HepG2 (cell line): ENCODE measurements at regions not wholly inside any gene's neighbourhood (a gene's known extent, or its start where the extent isn't known, plus 50 kb on each side); places are given as distances from the start of the nearest gene placed in this dataset.

Experiments used
- ATAC-seq: fragments of 200-7000 bp; cut with Tn5 transposase; 3 replicates; pipeline ENCODE4 v1.9.1; 2020; ENCODE audit warnings: mild to moderate bottlenecking, moderate library complexity
- BruUV-seq: library from RNA; stranded (reverse); fragments of 400-500 nt; replicated peaks from 2 replicates; lab custom pipeline; 2021; lab: Mats Ljungman, UMichigan
- CTCF ChIA-PET: fragments of 300-600 bp; formaldehyde crosslinking; extraction: SDS; loops from one replicate; lab custom pipeline; 2021; ENCODE audit warnings: low total read pairs, inconsistent platforms, low intra/inter-chr PET ratio; lab: Yijun Ruan, JAX
- POLR2A ChIA-PET: fragments of 350-600 bp; sonication (Branson Sonifier 250); formaldehyde crosslinking; loops from one replicate; lab custom pipeline; 2020; ENCODE audit warnings: antibody characterized with exemption, inconsistent platforms; lab: Yijun Ruan, JAX
- DNase-seq: peaks from one replicate; pipeline ENCODE4 v3.0.0-alpha.2; 2015; ENCODE audit warnings: low spot score
- FAIRE-seq: peaks from 3 replicates; lab custom pipeline; 2011; peaks lifted over from hg19 to GRCh38; lab: Jason Lieb, UNC
- H2AFZ ChIP-seq: one replicate; pipeline ENCODE4 v1.6.1; 2011; ENCODE audit warnings: low read length, inconsistent platforms
- H3K27ac ChIP-seq: fragments of 300-600 bp; 3 replicates; pipeline ENCODE4 v1.8.0; 2011; ENCODE audit warnings: mixed run types, mild to moderate bottlenecking, mixed read lengths, low read length, inconsistent platforms; ENCODE audit not compliant: insufficient read depth; ENCODE audit errors: extremely low read length
- H3K27me3 ChIP-seq, 2 experiments: fragments of 200-600 bp in 1 of 2; 2 replicates in 1 of 2; 3 replicates in 1 of 2; pipeline versions ENCODE4 v1.6.0 to v1.8.0; 2011; ENCODE audit warnings: low read length in 2 of 2, mild to moderate bottlenecking in 2 of 2, moderate library complexity in 2 of 2, inconsistent platforms in 1 of 2; ENCODE audit not compliant: insufficient read depth in 2 of 2, control insufficient read depth in 1 of 2
- H3K36me3 ChIP-seq, 2 experiments: fragments of 200-600 bp in 1 of 2; replicated peaks in 1 of 2; 2 replicates in 1 of 2; 3 replicates in 1 of 2; pipeline versions ENCODE4 v1.5.1 to v1.8.0; 2011; ENCODE audit warnings: low read length in 2 of 2, inconsistent platforms in 1 of 2; ENCODE audit not compliant: insufficient read depth in 2 of 2, control insufficient read depth in 1 of 2
- H3K4me1 ChIP-seq: 2 replicates; pipeline ENCODE4 v1.5.1; 2012; ENCODE audit warnings: low read length, inconsistent platforms; ENCODE audit not compliant: insufficient read depth
- H3K4me2 ChIP-seq: 2 replicates; pipeline ENCODE4 v1.6.0; 2011; ENCODE audit warnings: low read depth, low read length, inconsistent platforms
- H3K4me3 ChIP-seq, 3 experiments: fragments of 200-600 bp in 1 of 3; sonication (generic), shearing (Covaris generic) in 1 of 3; replicated peaks in 1 of 3; 2 replicates each; pipeline ENCODE4 v1.5.1; 2011 to 2016; ENCODE audit warnings: low read length in 3 of 3, inconsistent platforms in 2 of 3, low read depth in 2 of 3, mild to moderate bottlenecking in 2 of 3, control low read depth in 1 of 3, mixed read lengths in 1 of 3; ENCODE audit not compliant: insufficient read depth in 1 of 3
- H3K79me2 ChIP-seq: one replicate; pipeline ENCODE4 v1.6.1; 2011; ENCODE audit warnings: low read length, inconsistent platforms; ENCODE audit not compliant: insufficient read depth
- H3K9ac ChIP-seq: 2 replicates; pipeline ENCODE4 v1.6.0; 2011; ENCODE audit warnings: mild to moderate bottlenecking, low read depth, low read length, inconsistent platforms; ENCODE audit not compliant: insufficient read depth
- H3K9me3 ChIP-seq: 2 replicates; pipeline ENCODE4 v1.5.1; 2012; ENCODE audit warnings: mild to moderate bottlenecking, low read length
- H4K20me1 ChIP-seq: 2 replicates; pipeline ENCODE4 v1.6.0; 2011; ENCODE audit warnings: inconsistent platforms, mild to moderate bottlenecking, low read length, moderate library complexity; ENCODE audit not compliant: insufficient read depth
- BRCA1 ChIP-seq: sonication (generic); formaldehyde crosslinking; IDR thresholded peaks from 2 replicates; pipeline ENCODE4 v1.4.0; 2020; ENCODE audit warnings: missing genetic modification reagents
- FOXM1 ChIP-seq: sonication (generic); formaldehyde crosslinking; IDR thresholded peaks from 2 replicates; pipeline ENCODE4 v1.5.0; 2020; ENCODE audit warnings: missing genetic modification reagents
- IKZF1 ChIP-seq: fragments of 450-650 bp; IDR thresholded peaks from 2 replicates; pipeline ENCODE4 v1.7.1; 2016
- MAFK ChIP-seq, 2 experiments: IDR thresholded peaks in 1 of 2; conservative IDR thresholded peaks in 1 of 2; 2 replicates each; pipeline ENCODE4 v1.6.1; 2011; ENCODE audit warnings: improper control_type of control experiment in 2 of 2, low read length in 2 of 2
- NFE2L1 ChIP-seq: sonication (generic); formaldehyde crosslinking; IDR thresholded peaks from 2 replicates; pipeline ENCODE4 v1.4.0; 2020; ENCODE audit warnings: missing genetic modification reagents, mild to moderate bottlenecking, borderline replicate concordance
- POLR2G ChIP-seq: fragments of 200-400 bp; formaldehyde crosslinking; IDR thresholded peaks from 2 replicates; pipeline ENCODE4 v1.6.1; 2018; ENCODE audit warnings: mild to moderate bottlenecking, low read depth, low read length, moderate library complexity
- PRMT3 ChIP-seq: sonication (generic); formaldehyde crosslinking; IDR thresholded peaks from 2 replicates; pipeline ENCODE4 v1.8.1; 2022; ENCODE audit warnings: low read depth, mild to moderate bottlenecking, moderate library complexity, missing genetic modification reagents, borderline replicate concordance
- SSRP1 ChIP-seq: IDR thresholded peaks from 2 replicates; pipeline ENCODE4 v1.6.1; 2016; ENCODE audit warnings: control low read depth
- TBL1XR1 ChIP-seq: fragments of 150-350 bp; IDR thresholded peaks from 2 replicates; pipeline ENCODE4 v1.6.1; 2014; ENCODE audit warnings: borderline replicate concordance, low read length; ENCODE audit not compliant: partially characterized antibody
- ZFP36L2 ChIP-seq: sonication (generic); formaldehyde crosslinking; IDR thresholded peaks from 2 replicates; pipeline ENCODE4 v1.4.0; 2020; ENCODE audit warnings: missing genetic modification reagents
- ZNF180 ChIP-seq: sonication (generic); formaldehyde crosslinking; IDR thresholded peaks from 2 replicates; pipeline ENCODE4 v1.4.0; 2020; ENCODE audit warnings: low read depth, missing genetic modification reagents, borderline replicate concordance
- ZNF20 ChIP-seq: sonication (generic); formaldehyde crosslinking; IDR thresholded peaks from 2 replicates; pipeline ENCODE4 v1.4.0; 2020; ENCODE audit warnings: mild to moderate bottlenecking, moderate library complexity, missing genetic modification reagents
- ZNF337 ChIP-seq: sonication (generic); formaldehyde crosslinking; IDR thresholded peaks from 2 replicates; pipeline ENCODE4 v1.5.1; 2020; ENCODE audit warnings: missing genetic modification reagents, low read depth, mild to moderate bottlenecking, borderline replicate concordance
- ZNF589 ChIP-seq: sonication (generic); formaldehyde crosslinking; conservative IDR thresholded peaks from 2 replicates; pipeline ENCODE4 v1.8.0; 2022; ENCODE audit warnings: mild to moderate bottlenecking, moderate library complexity, missing genetic modification reagents
- ZNF652 ChIP-seq: IDR thresholded peaks from 2 replicates; pipeline ENCODE4 v1.6.1; 2016; ENCODE audit warnings: low read depth, borderline replicate concordance
- ZSCAN9 ChIP-seq: IDR thresholded peaks from 2 replicates; pipeline ENCODE4 v1.6.1; 2016; ENCODE audit warnings: borderline replicate concordance
- WGBS: methylation state at CpG from one replicate; pipeline ENCODE4 v1.1.6; 2017; ENCODE audit warnings: low lambda C conversion rate; 5-methylcytosine and 5-hydroxymethylcytosine counted together
- in situ Hi-C: cut with HindIII; loops from 2 replicates; pipeline ENCODE4 v1.10.0; 2017; ENCODE audit warnings: low pct_unique_long_range_greater_than_20kb; ENCODE audit not compliant: extremely low pct_ligation_motif_present
- intact Hi-C: fragments of 100-400 bp; cut with micrococcal nuclease; formaldehyde crosslinking; loops from one replicate; pipeline ENCODE4 v1.10.0; 2022; ENCODE audit not compliant: unreplicated experiment
- TF ChIP-seq, protein P1 (sequence below): sonication (generic); formaldehyde crosslinking; IDR thresholded peaks from 2 replicates; pipeline ENCODE4 v1.5.0; 2020; ENCODE audit warnings: missing genetic modification reagents
- TF ChIP-seq, protein P2 (sequence below): sonication (generic); formaldehyde crosslinking; IDR thresholded peaks from 2 replicates; pipeline ENCODE4 v1.4.0; 2020; ENCODE audit warnings: missing genetic modification reagents

DNA sequence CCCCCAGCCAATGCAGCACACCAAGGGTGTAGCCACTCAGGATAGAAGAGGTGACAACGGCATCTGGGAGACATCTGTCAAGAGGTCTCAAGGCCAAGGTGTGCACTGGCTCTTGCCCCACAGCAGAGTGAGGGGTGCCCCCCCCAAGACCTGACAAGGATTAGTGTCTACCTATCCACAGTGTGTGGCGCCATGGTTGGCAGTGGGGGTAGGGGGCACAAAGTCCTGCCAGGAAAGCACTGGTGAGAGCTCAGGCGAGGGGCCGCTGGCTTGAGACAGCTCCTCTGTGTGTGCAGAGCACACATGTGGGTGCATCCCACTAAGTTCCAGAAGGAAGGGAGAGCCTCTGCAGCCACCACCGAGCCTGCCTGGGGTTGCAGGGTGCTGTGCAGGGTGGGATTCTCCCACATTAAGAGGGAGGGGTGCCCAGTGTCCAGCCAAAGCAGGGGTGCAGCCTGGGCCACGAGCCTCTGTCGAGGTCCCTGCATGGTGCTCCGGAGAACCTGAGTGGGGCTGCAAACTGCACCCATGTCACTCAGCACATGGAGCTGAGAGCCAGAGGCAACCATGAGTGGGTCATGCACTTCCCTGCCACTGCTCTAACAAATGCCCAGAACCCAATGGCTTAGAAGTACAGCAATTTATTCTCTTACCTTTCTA, 311.2 kb upstream of the HDAC4 start:
- WGBS = 0% methylated on average over 6 of the region's 8 CpGs
- no TSS peak for BruUV-seq
- FAIRE-seq = no peak

More for the DNA sequence above, 311.2 kb upstream of the HDAC4 start:
- no peak for DNase-seq
- ATAC-seq = no peak
- Histone ChIP-seq H4K20me1 (no peaks in the 10 kb centered on the region), H3K4me1 (no peaks in the 10 kb centered on the region), H3K9me3 (peaks cover 15% of the 10 kb centered on the region), H3K9ac (no peak overlapping the region), H3K4me2 (no peak overlapping the region), H2AFZ (no peak overlapping the region), H3K27ac (no peak overlapping the region), H3K4me3 (no peak overlapping the region), H3K36me3 (no peaks in the 10 kb centered on the region), H3K27me3 (peaks cover 8 to 47% of the 10 kb centered on the region in 2 experiments), H3K79me2 (no peaks in the 10 kb centered on the region)
- POLR2A ChIA-PET = no interaction called here
- TF ChIP-seq ZNF20 = no peak
- no peak for TF ChIP-seq TBL1XR1
- TF ChIP-seq, protein P1, sequence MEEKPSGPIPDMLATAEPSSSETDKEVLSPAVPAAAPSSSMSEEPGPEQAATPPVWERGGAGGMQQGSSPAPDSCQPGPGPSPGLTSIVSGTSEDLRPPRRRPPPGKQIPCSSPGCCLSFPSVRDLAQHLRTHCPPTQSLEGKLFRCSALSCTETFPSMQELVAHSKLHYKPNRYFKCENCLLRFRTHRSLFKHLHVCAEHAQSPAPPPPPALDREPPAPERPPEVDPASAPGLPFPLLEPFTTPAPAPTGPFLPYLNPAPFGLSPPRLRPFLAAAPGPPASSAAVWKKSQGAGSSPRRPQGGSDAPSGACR (CRISPR knock-in tag) = no peak
- TF ChIP-seq ZNF337 (CRISPR knock-in tag) = no peak
- TF ChIP-seq POLR2G = no peak
- TF ChIP-seq FOXM1 (CRISPR knock-in tag) = no peak
- TF ChIP-seq, protein P2, sequence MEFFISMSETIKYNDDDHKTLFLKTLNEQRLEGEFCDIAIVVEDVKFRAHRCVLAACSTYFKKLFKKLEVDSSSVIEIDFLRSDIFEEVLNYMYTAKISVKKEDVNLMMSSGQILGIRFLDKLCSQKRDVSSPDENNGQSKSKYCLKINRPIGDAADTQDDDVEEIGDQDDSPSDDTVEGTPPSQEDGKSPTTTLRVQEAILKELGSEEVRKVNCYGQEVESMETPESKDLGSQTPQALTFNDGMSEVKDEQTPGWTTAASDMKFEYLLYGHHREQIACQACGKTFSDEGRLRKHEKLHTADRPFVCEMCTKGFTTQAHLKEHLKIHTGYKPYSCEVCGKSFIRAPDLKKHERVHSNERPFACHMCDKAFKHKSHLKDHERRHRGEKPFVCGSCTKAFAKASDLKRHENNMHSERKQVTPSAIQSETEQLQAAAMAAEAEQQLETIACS (CRISPR knock-in tag) = no peak
- TF ChIP-seq MAFK (conservative IDR thresholded peaks at IDR 0.05 in 1 of 2, IDR thresholded peaks at IDR 0.05 in 1 of 2; ENCODE audit: low read length in 2 of 2) = no peak
- no peak for TF ChIP-seq ZSCAN9
- no peak for TF ChIP-seq BRCA1 (CRISPR knock-in tag)
- no peak for TF ChIP-seq ZNF652
- TF ChIP-seq PRMT3 = no peak
- no peak for TF ChIP-seq ZFP36L2
- no peak for TF ChIP-seq IKZF1
- no peak for TF ChIP-seq SSRP1 (CRISPR knock-in tag)
- no peak for TF ChIP-seq NFE2L1 (CRISPR knock-in tag)
- no peak for TF ChIP-seq ZNF180
- no peak for TF ChIP-seq ZNF589 (CRISPR knock-in tag)
- intact Hi-C loops = no loop called here
- in situ Hi-C loops = no loop called here
- CTCF ChIA-PET = no interaction called here
